A673 (cell line): ENCODE measurements at regions not wholly inside any gene's neighbourhood (a gene's known extent, or its start where the extent isn't known, plus 50 kb on each side); places are given as distances from the start of the nearest gene placed in this dataset.

Experiments used
- BruUV-seq: library from RNA; stranded (reverse); fragments of 400-500 nt; replicated peaks from 2 replicates; lab custom pipeline; 2021; lab: Mats Ljungman, UMichigan
- CTCF ChIA-PET: fragments of 300-600 bp; sonication (Branson Sonifier 250); formaldehyde crosslinking; loops from one replicate; lab custom pipeline; 2022; ENCODE audit warnings: antibody characterized with exemption; lab: Charles Lee
- POLR2A ChIA-PET: fragments of 300-600 bp; sonication (Branson Sonifier 250); formaldehyde crosslinking; loops from one replicate; lab custom pipeline; 2022; ENCODE audit warnings: antibody characterized with exemption; ENCODE audit not compliant: low non-redundant PET; lab: Charles Lee
- DNase-seq: peaks from one replicate; pipeline ENCODE4 v3.0.0-alpha.2; 2015; ENCODE audit warnings: low spot score
- H3K27ac ChIP-seq: fragments of 200-600 bp; sonication (generic); 2 replicates; pipeline ENCODE4 v1.5.1; 2016; ENCODE audit warnings: mixed run types, low read depth, mild to moderate bottlenecking, mixed read lengths, antibody characterized with exemption, low read length; ENCODE audit not compliant: poor library complexity, severe bottlenecking
- H3K27me3 ChIP-seq: fragments of 200-600 bp; sonication (generic); replicated peaks from 2 replicates; pipeline ENCODE4 v1.6.1; 2017; ENCODE audit warnings: mixed run types, low read depth, mild to moderate bottlenecking, mixed read lengths, antibody characterized with exemption, low read length; ENCODE audit not compliant: insufficient read depth, poor library complexity
- H3K36me3 ChIP-seq: fragments of 200-600 bp; sonication (generic); 2 replicates; pipeline ENCODE4 v1.6.1; 2016; ENCODE audit warnings: mixed run types, mild to moderate bottlenecking, mixed read lengths, antibody characterized with exemption, low read length; ENCODE audit not compliant: insufficient read depth, poor library complexity, severe bottlenecking
- H3K4me1 ChIP-seq: fragments of 200-600 bp; sonication (generic); 2 replicates; pipeline ENCODE4 v1.6.1; 2017; ENCODE audit warnings: mixed run types, mild to moderate bottlenecking, mixed read lengths, antibody characterized with exemption, low read length; ENCODE audit not compliant: insufficient read depth, poor library complexity, severe bottlenecking
- H3K4me3 ChIP-seq: fragments of 200-600 bp; sonication (generic); 2 replicates; pipeline ENCODE4 v1.5.1; 2016; ENCODE audit warnings: low read depth, mixed run types, mild to moderate bottlenecking, mixed read lengths, low read length; ENCODE audit not compliant: poor library complexity, severe bottlenecking
- H3K9me3 ChIP-seq: fragments of 200-600 bp; sonication (generic); 2 replicates; pipeline ENCODE4 v1.6.1; 2016; ENCODE audit warnings: mixed run types, low read depth, mild to moderate bottlenecking, mixed read lengths, antibody characterized with exemption, low read length; ENCODE audit not compliant: poor library complexity, severe bottlenecking
- CTCF ChIP-seq: fragments of 300-800, 200-600 bp; sonication (generic); conservative IDR thresholded peaks from 2 replicates; pipeline ENCODE4 v1.5.1; 2017; ENCODE audit warnings: low read depth, mild to moderate bottlenecking, antibody characterized with exemption, low read length, moderate library complexity, mixed read lengths
- EZH2 ChIP-seq: fragments of 200-600 bp; sonication (generic); IDR thresholded peaks from 2 replicates; pipeline ENCODE4 v1.6.1; 2017; ENCODE audit warnings: borderline replicate concordance, low read depth, mild to moderate bottlenecking, mixed read lengths, antibody characterized with exemption, low read length; ENCODE audit not compliant: poor library complexity, severe bottlenecking
- intact Hi-C: fragments of 100-400 bp; cut with micrococcal nuclease; formaldehyde crosslinking; loops from one replicate; pipeline ENCODE4 v1.10.0; 2022; ENCODE audit not compliant: unreplicated experiment

- no peak overlapping the region for H3K27ac ChIP-seq
- TF ChIP-seq EZH2 (no peak), CTCF (no peak)
- no TSS peak for BruUV-seq
- H3K4me3 ChIP-seq = no peak overlapping the region
- H3K4me1 ChIP-seq = peaks cover 39% of the 10 kb centered on the region
- ChIA-PET POLR2A (no interaction called here), CTCF (no interaction called here)
- H3K9me3 ChIP-seq = no peaks in the 10 kb centered on the region
- no peaks in the 10 kb centered on the region for H3K27me3 ChIP-seq
- DNase-seq = peak; percentile 65
- H3K36me3 ChIP-seq = no peaks in the 10 kb centered on the region
- intact Hi-C loops = loop anchor here (5.0 kb wide), 1 partner anchor 96 kb away; no protein-coding TSS in a partner anchor
Measured at GRCh38 chr11:129637983-129638776, 177.5 kb upstream of the TMEM45B start.

DNA sequence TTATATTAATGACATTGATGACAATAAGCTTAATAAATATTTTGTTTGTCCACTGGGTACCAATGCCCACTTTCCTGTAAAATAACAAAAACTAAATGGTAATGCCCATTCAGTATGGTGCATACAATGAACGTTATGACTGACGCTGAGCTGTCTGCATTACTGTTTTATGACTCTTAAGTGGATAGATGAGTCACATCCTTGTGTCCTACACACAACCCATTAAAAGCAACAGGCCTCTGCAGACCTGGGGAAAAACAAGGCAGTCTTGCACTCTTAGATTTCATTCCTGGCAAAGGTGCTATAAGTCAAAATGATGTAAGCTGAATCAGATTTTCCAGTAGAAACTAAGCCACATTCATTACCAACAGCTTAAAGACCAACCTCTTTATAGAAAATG lies 176.3 kb upstream of the TMEM45B start:
- CTCF ChIA-PET = interaction anchor here (1.4 kb wide), 1 partner anchor 95 kb away, joined by 7 read pairs; no protein-coding TSS in a partner anchor
- Histone ChIP-seq H3K27me3 (no peaks in the 10 kb centered on the region), H3K4me3 (no peak overlapping the region), H3K27ac (peak overlapping the region; percentile 58), H3K9me3 (no peaks in the 10 kb centered on the region), H3K4me1 (peaks cover 33% of the 10 kb centered on the region), H3K36me3 (no peaks in the 10 kb centered on the region)
- BruUV-seq = no TSS peak
- TF ChIP-seq EZH2 (no peak), CTCF (no peak)
- intact Hi-C loops = loop anchor here (5.0 kb wide), 1 partner anchor 97 kb away; no protein-coding TSS in a partner anchor
- DNase-seq = peak; percentile 94
- POLR2A ChIA-PET = interaction anchor here (0.6 kb wide), 1 partner anchor 362 kb away, joined by 3 read pairs; no protein-coding TSS in a partner anchor

DNA sequence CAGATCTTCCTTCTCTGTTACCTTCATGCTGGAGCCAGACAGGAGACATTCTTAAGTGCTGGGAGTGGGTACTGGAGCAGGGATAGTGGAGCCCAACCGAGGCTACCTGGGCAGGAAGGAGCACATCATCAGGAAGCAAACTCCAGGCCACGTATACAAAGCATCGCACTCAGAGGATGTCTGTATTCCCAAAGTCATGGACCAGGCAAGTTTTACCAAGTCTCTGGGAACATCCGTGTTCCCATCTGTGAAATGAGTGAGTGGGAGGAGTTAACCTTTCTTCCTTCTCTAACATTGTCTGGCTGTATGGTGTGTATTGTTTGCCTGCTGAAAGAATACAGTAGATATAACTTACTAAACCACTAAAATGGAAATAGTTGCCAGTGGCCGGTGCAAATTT lies 175.0 kb upstream of the TMEM45B start:
- TF ChIP-seq EZH2 = no peak
- no peak for TF ChIP-seq CTCF
- no TSS peak for BruUV-seq
- intact Hi-C loops = no loop called here
- H3K4me1 ChIP-seq = peaks cover 27% of the 10 kb centered on the region
- ChIA-PET POLR2A (no interaction called here), CTCF (no interaction called here)
- no peaks in the 10 kb centered on the region for H3K9me3 ChIP-seq
- no peaks in the 10 kb centered on the region for H3K36me3 ChIP-seq
- no peak overlapping the region for H3K27ac ChIP-seq
- DNase-seq = no peak
- H3K4me3 ChIP-seq = no peak overlapping the region
- H3K27me3 ChIP-seq = no peaks in the 10 kb centered on the region
